Endothelial cell (in vitro differentiated cells): ENCODE measurements at regions not wholly inside any gene's neighbourhood (a gene's known extent, or its start where the extent isn't known, plus 50 kb on each side); places are given as distances from the start of the nearest gene placed in this dataset.

Experiments
- DNase-seq: peaks from one replicate; pipeline ENCODE4 v3.0.0; 2021; ENCODE audit warnings: low spot score
- H3K27ac Mint-ChIP-seq: one replicate; pipeline ENCODE4 v1.8.0; 2021; ENCODE audit warnings: mixed read lengths, inconsistent platforms; ENCODE audit not compliant: unreplicated experiment
- H3K27me3 Mint-ChIP-seq: one replicate; pipeline ENCODE4 v1.8.0; 2021; ENCODE audit warnings: mild to moderate bottlenecking, moderate library complexity, mixed read lengths, inconsistent platforms; ENCODE audit not compliant: unreplicated experiment
- H3K36me3 Mint-ChIP-seq: one replicate; pipeline ENCODE4 v1.8.0; 2021; ENCODE audit warnings: mild to moderate bottlenecking, low read depth, mixed read lengths, inconsistent platforms; ENCODE audit not compliant: unreplicated experiment
- H3K4me1 Mint-ChIP-seq: one replicate; pipeline ENCODE4 v1.8.0; 2021; ENCODE audit warnings: mild to moderate bottlenecking, mixed read lengths, inconsistent platforms; ENCODE audit not compliant: unreplicated experiment
- H3K4me3 Mint-ChIP-seq: one replicate; pipeline ENCODE4 v1.8.0; 2021; ENCODE audit warnings: mild to moderate bottlenecking, mixed read lengths, inconsistent platforms; ENCODE audit not compliant: unreplicated experiment
- H3K9me3 Mint-ChIP-seq: one replicate; pipeline ENCODE4 v1.8.0; 2021; ENCODE audit warnings: mixed read lengths, inconsistent platforms; ENCODE audit not compliant: unreplicated experiment
- TF ChIP-seq, protein P1 (sequence below): fragments of 200-600 bp; sonication (generic); IDR thresholded peaks from one replicate; pipeline ENCODE4 v1.5.0; 2021; ENCODE audit warnings: antibody characterized with exemption; ENCODE audit not compliant: unreplicated experiment

DNA sequence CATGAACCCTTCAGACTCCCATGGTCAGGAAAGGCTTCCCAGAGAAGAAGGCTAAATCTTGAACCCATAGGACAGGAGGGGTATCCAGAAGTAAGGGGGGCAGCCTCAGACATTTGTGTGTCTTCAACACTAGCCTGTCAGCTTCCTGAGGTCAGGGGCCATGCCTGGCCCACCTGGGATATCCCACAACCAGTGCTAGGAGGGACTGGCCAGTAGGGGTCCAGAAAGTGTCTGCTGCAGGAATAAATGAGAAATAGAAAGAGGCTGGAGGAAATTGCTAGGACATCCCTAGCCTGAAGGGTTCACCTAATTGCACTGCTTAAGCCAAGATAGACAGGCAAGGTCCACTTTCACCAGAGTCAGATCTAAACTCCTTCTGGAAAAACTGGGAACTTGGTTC lies 799.6 kb upstream of the ID2 start:
- Mint-ChIP-seq H3K36me3 (no peaks in the 10 kb centered on the region), H3K9me3 (no peaks in the 10 kb centered on the region), H3K4me3 (no peak overlapping the region), H3K4me1 (peaks cover 19% of the 10 kb centered on the region), H3K27me3 (peaks cover 7% of the 10 kb centered on the region), H3K27ac (no peak overlapping the region)
- DNase-seq: no peak
- TF ChIP-seq, protein P1, sequence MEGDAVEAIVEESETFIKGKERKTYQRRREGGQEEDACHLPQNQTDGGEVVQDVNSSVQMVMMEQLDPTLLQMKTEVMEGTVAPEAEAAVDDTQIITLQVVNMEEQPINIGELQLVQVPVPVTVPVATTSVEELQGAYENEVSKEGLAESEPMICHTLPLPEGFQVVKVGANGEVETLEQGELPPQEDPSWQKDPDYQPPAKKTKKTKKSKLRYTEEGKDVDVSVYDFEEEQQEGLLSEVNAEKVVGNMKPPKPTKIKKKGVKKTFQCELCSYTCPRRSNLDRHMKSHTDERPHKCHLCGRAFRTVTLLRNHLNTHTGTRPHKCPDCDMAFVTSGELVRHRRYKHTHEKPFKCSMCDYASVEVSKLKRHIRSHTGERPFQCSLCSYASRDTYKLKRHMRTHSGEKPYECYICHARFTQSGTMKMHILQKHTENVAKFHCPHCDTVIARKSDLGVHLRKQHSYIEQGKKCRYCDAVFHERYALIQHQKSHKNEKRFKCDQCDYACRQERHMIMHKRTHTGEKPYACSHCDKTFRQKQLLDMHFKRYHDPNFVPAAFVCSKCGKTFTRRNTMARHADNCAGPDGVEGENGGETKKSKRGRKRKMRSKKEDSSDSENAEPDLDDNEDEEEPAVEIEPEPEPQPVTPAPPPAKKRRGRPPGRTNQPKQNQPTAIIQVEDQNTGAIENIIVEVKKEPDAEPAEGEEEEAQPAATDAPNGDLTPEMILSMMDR: no peak

DNA sequence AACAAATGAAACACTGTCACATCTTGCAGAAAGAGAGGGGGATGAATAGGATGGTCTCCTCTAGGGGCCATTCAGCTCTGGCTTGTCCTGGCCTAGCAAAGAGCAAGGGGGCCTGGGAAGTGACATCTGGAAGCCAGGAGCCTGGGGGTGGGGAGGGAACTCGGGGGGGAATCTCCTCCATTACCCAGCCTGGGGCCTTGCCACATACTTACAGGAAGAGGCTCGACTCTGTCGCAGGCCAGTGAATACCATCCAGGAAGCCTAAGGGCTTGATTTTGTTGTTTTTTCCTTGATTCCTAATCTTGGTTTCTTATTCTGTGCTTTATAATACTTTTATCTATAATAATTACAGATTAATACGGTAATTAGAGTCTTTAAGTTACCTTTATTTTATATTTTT lies 797.5 kb upstream of the ID2 start:
- H3K27ac Mint-ChIP-seq: no peak overlapping the region
- H3K9me3 Mint-ChIP-seq: no peaks in the 10 kb centered on the region
- no peaks in the 10 kb centered on the region for H3K36me3 Mint-ChIP-seq
- TF ChIP-seq, protein P1: no peak
- H3K4me1 Mint-ChIP-seq: peaks cover 16% of the 10 kb centered on the region
- no peak overlapping the region for H3K4me3 Mint-ChIP-seq
- peaks cover 3% of the 10 kb centered on the region for H3K27me3 Mint-ChIP-seq
- DNase-seq: no peak

DNA sequence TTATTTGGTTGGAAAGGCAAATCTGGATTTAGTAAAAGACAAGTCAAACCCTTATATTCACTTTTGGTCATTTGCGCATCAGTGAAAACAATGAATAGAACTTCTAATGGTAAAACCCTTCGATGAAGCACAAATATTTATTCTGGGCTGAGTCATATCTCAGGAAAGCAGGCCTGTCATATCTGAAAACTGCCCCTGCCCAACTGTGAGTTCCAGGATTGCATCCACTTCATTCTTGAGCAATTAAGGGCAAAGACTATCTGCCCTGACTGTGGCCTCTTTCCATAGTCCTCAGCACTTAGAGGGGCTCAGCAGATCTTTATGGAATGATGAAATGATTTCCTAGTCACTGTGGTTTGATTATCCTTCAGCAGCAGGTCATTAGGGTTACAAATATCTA lies 795.2 kb upstream of the ID2 start:
- TF ChIP-seq, protein P1: no peak
- Mint-ChIP-seq H3K4me1 (peaks cover 5% of the 10 kb centered on the region), H3K9me3 (no peaks in the 10 kb centered on the region), H3K27me3 (peaks cover 3% of the 10 kb centered on the region), H3K36me3 (no peaks in the 10 kb centered on the region), H3K27ac (no peak overlapping the region), H3K4me3 (no peak overlapping the region)
- no peak for DNase-seq

DNA sequence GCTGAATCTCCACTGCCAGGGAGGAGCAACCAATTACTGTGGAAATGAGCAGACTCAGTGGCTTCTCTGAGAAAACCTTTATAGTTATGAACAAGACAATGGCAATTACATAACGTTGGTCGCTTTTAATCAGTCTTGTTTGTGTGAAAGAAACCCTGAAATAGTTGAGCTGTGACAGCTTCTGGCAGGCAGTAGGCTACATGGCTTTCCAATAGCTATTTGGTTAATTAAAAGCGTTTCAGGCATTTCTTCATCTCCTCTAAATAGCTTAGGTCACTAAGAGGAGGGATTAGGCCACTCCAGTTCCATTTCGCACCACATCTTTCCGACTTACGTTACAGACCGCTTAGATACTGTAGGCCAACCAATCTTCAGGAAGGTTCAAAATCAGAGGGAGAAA lies 794.4 kb upstream of the ID2 start:
- no peaks in the 10 kb centered on the region for H3K9me3 Mint-ChIP-seq
- TF ChIP-seq, protein P1: no peak
- no peak for DNase-seq
- no peak overlapping the region for H3K27ac Mint-ChIP-seq
- H3K36me3 Mint-ChIP-seq: no peaks in the 10 kb centered on the region
- no peak overlapping the region for H3K4me3 Mint-ChIP-seq
- H3K4me1 Mint-ChIP-seq: peaks cover 5% of the 10 kb centered on the region
- H3K27me3 Mint-ChIP-seq: peaks cover 3% of the 10 kb centered on the region

DNA sequence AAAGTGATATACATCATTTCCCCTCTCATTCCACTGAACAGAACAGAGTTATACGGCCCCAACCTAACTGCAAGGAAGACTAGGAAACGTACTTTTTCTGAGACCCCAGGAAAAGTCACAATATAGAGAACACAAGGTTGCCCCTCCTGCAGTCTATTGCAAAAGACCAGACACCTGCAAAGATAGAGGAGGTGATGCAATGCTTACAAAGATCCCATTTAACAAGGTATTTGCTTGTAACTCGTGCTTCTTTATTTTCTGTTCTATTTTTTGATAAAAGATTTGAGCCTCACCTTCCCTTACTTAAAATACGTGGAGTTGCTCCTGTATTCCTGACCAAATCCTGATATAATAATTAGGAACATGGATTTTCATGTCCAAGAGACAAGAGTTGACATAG lies 793.0 kb upstream of the ID2 start:
- Mint-ChIP-seq H3K4me3 (no peak overlapping the region), H3K27me3 (peaks cover 1% of the 10 kb centered on the region), H3K36me3 (no peaks in the 10 kb centered on the region), H3K27ac (no peak overlapping the region), H3K4me1 (peaks cover 5% of the 10 kb centered on the region), H3K9me3 (no peaks in the 10 kb centered on the region)
- TF ChIP-seq, protein P1: no peak
- DNase-seq: no peak
